ENCODE measurements at regions not wholly inside any gene's neighbourhood (a gene's known extent, or its start where the extent isn't known, plus 50 kb on each side); places are given as distances from the start of the nearest gene placed in this dataset.

DNA sequence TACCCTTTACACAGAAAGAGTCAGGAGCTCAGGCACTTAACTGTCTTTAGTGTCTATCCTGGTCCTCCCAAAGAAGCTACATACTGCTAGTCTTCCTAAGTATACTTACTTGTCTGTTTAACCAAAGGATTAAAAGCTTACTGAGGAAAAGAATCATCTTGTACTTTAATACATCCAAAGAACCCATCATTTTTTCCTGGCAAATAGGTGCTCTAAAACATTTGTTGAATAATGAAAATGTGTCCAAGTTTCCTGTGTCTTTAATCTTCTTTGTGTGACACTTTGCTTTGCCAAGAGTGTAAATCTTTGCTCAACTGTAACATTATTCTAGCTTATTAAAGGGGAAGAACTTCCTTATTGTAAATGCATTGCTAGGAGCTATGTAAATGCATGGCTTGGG is 519.2 kb downstream of the OTOL1 start:
- H3K18ac ChIP-seq (ENCODE audit: insufficient read length, low read depth, low read length), result no peak overlapping the region
- DNase-seq, result no peak
- no peak overlapping the region for H2BK120ac ChIP-seq (ENCODE audit: low read depth, low read length, poor library complexity, severe bottlenecking)
- no peak overlapping the region for H2BK5ac ChIP-seq (ENCODE audit: insufficient read length, low read length)
- no peaks in the 10 kb centered on the region for H3K79me2 ChIP-seq (ENCODE audit: insufficient read depth, low read length)
- no peak overlapping the region for H4K91ac ChIP-seq (ENCODE audit: insufficient read length, low read depth, low read length)
- no peak overlapping the region for H3T11ph ChIP-seq (ENCODE audit: low read length)
- no peak overlapping the region for H3K56ac ChIP-seq (ENCODE audit: insufficient read length, low read depth, low read length)
- H3K79me1 ChIP-seq (ENCODE audit: insufficient read depth, low read depth, low read length, poor library complexity, severe bottlenecking), result no peaks in the 10 kb centered on the region
- H3K9ac ChIP-seq (ENCODE audit: extremely low read depth, insufficient read length, low read length), result no peak overlapping the region
- H2AFZ ChIP-seq (ENCODE audit: low read length), result no peak overlapping the region
- H3K36me3 Mint-ChIP-seq (ENCODE audit: insufficient read depth in 1 of 3, low read depth in 3 of 3), result no peaks in the 10 kb centered on the region
- H3K4me2 ChIP-seq (ENCODE audit: insufficient read depth, insufficient read length, low read length), result no peak overlapping the region
- H3K23me2 ChIP-seq (ENCODE audit: insufficient read length, low read depth, low read length, poor library complexity, severe bottlenecking), result no peaks in the 10 kb centered on the region
- no peak overlapping the region for H3K4ac ChIP-seq (ENCODE audit: low read depth, low read length)
- no peak overlapping the region for H3K14ac ChIP-seq (ENCODE audit: insufficient read depth, low read length)
- H2BK12ac ChIP-seq (ENCODE audit: insufficient read length, low read depth, low read length), result no peak overlapping the region
- no peaks in the 10 kb centered on the region for H3K9me3 ChIP-seq (ENCODE audit: control insufficient read depth, low read depth, low read length)
- no peak overlapping the region for H2BK20ac ChIP-seq (ENCODE audit: low read depth, low read length, poor library complexity, severe bottlenecking)
- no peak overlapping the region for H3K23ac ChIP-seq (ENCODE audit: insufficient read length, low read depth, low read length)
- no peak overlapping the region for H2BK15ac ChIP-seq (ENCODE audit: low read depth, low read length)
- H3K27me3 Mint-ChIP-seq (ENCODE audit: low read depth), result no peaks in the 10 kb centered on the region
- no peak overlapping the region for H4K5ac ChIP-seq (ENCODE audit: insufficient read length, low read depth, low read length)
- H3K4me1 Mint-ChIP-seq, result no peaks in the 10 kb centered on the region; a peak in 1 of 4 replicates
- H3K4me1 ChIP-seq (ENCODE audit: insufficient read depth, low read length), result no peaks in the 10 kb centered on the region
- no peaks in the 10 kb centered on the region for H4K20me1 ChIP-seq (ENCODE audit: control insufficient read depth, insufficient read depth, insufficient read length)
- H3K27ac Mint-ChIP-seq, result no peak overlapping the region
- H3K9me3 Mint-ChIP-seq, result no peaks in the 10 kb centered on the region
- H4K8ac ChIP-seq (replicated peaks; ENCODE audit: insufficient read length, low read depth, low read length), result no peak overlapping the region
- no peak overlapping the region for H3K27ac ChIP-seq (ENCODE audit: insufficient read length, low read depth, low read length)
- H3K4me3 Mint-ChIP-seq, result no peak overlapping the region
- TF ChIP-seq, protein P1, sequence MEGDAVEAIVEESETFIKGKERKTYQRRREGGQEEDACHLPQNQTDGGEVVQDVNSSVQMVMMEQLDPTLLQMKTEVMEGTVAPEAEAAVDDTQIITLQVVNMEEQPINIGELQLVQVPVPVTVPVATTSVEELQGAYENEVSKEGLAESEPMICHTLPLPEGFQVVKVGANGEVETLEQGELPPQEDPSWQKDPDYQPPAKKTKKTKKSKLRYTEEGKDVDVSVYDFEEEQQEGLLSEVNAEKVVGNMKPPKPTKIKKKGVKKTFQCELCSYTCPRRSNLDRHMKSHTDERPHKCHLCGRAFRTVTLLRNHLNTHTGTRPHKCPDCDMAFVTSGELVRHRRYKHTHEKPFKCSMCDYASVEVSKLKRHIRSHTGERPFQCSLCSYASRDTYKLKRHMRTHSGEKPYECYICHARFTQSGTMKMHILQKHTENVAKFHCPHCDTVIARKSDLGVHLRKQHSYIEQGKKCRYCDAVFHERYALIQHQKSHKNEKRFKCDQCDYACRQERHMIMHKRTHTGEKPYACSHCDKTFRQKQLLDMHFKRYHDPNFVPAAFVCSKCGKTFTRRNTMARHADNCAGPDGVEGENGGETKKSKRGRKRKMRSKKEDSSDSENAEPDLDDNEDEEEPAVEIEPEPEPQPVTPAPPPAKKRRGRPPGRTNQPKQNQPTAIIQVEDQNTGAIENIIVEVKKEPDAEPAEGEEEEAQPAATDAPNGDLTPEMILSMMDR (conservative IDR thresholded peaks at IDR 0.05), result no peak
- no peaks in the 10 kb centered on the region for H3K27me3 ChIP-seq (ENCODE audit: insufficient read depth, low read length)
- H2AK5ac ChIP-seq (ENCODE audit: insufficient read length, low read length), result no peak overlapping the region

Measured in H9 (cell line).